ENCODE measurements at regions not wholly inside any gene's neighbourhood (a gene's known extent, or its start where the extent isn't known, plus 50 kb on each side); places are given as distances from the start of the nearest gene placed in this dataset.

DNA sequence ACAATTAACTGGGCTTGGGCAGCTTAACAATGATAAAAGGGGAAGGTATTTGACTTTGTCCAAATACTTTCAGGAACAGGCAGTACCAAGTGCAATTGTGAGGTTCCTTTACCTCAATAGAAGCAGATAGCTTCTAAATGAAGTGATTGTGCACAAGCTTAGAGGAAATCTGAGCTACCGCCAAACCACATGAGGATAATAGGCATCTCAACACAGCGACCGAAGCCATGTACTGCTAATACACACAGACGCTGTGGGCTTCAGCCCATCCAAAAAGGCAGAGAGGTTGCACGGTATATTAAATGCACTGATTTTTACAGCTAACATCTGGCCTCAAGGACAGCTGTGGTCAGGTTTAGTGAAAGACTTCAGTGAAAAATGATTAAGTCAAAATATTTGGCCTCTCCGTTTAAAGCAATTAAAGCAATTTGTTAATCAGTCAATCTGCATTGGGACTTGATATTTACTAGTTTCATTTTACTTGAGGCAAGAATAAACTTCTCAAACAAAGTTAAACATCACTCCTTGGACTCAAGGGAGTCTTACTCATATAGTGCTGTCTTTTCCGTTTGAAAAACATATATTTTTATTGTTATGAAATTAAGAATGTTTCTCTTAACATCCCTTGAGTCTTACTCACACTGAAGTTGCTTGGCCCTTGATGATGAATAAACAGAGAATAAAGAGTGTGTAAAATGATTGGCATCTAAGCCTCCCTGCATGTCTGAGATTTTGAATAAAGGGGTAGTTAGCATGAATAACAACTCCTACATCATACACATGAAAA is 306.3 kb downstream of the C7orf25 start:
- H3K9me3 ChIP-seq = no peaks in the 10 kb centered on the region
- H3K27me3 ChIP-seq = no peaks in the 10 kb centered on the region
- peak overlapping the region; percentile 2 to 16 (median 12) for H3K27ac ChIP-seq
- in situ Hi-C loops (cut with MboI; ENCODE audit: low pct_ligation_motif_present in 1 of 4, low pct_unique_long_range_greater_than_20kb in 1 of 4, low sequenced_read_pairs in 3 of 4) = no loop called here
- intact Hi-C loops (cut with DNase I; ENCODE audit: low total_unique reads) = no loop called here
- no peak for DNase-seq
- TF ChIP-seq, protein P1, sequence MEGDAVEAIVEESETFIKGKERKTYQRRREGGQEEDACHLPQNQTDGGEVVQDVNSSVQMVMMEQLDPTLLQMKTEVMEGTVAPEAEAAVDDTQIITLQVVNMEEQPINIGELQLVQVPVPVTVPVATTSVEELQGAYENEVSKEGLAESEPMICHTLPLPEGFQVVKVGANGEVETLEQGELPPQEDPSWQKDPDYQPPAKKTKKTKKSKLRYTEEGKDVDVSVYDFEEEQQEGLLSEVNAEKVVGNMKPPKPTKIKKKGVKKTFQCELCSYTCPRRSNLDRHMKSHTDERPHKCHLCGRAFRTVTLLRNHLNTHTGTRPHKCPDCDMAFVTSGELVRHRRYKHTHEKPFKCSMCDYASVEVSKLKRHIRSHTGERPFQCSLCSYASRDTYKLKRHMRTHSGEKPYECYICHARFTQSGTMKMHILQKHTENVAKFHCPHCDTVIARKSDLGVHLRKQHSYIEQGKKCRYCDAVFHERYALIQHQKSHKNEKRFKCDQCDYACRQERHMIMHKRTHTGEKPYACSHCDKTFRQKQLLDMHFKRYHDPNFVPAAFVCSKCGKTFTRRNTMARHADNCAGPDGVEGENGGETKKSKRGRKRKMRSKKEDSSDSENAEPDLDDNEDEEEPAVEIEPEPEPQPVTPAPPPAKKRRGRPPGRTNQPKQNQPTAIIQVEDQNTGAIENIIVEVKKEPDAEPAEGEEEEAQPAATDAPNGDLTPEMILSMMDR (IDR thresholded peaks at IDR 0.05) = no peak
- no peak for TF ChIP-seq POLR2A (IDR thresholded peaks at IDR 0.05)
- TF ChIP-seq POLR2AphosphoS5 (IDR thresholded peaks at IDR 0.05) = no peak
- TF ChIP-seq EP300 (IDR thresholded peaks at IDR 0.05; ENCODE audit: low read depth) = no peak
- 73 to 85% methylated on average over 7 of the region's 7 CpGs for WGBS, 2 donors (ENCODE audit: low coverage in 1 of 2)
- no peaks in the 10 kb centered on the region for H3K36me3 ChIP-seq
- H3K4me3 ChIP-seq = no peak overlapping the region
- peaks cover 0 to 9% (median 0%) of the 10 kb centered on the region in 4 donors for H3K4me1 ChIP-seq

DNA sequence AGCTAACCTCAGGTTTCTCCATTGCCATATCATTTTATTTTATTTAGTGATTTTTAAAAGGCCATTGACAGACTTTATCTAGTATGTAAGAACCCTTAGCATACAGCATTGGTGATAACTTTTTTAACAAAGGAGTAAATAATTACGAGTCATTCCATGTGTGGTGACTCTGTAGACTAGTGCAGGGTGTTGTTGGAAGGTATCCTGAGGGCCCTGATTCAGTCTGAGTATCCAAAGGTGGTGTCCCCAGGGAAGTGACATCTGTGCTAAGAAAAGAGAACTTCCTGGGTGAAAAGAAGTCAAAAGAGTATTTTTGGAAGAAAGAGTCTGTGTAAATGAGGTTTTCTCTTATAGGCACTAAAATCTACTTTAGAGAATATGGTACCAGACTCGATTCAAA is 308.4 kb downstream of the C7orf25 start:
- no peak overlapping the region for H3K4me3 ChIP-seq
- no peak for DNase-seq
- H3K9me3 ChIP-seq = no peaks in the 10 kb centered on the region
- peaks cover 0 to 9% (median 0%) of the 10 kb centered on the region in 4 donors for H3K4me1 ChIP-seq
- H3K27me3 ChIP-seq = no peaks in the 10 kb centered on the region
- WGBS, 2 donors (ENCODE audit: low coverage in 1 of 2) = 67 to 73% methylated on average over 2 of the region's 2 CpGs
- no peaks in the 10 kb centered on the region for H3K36me3 ChIP-seq
- no peak overlapping the region for H3K27ac ChIP-seq
- TF ChIP-seq, protein P1 (IDR thresholded peaks at IDR 0.05) = no peak
- TF ChIP-seq POLR2AphosphoS5 (IDR thresholded peaks at IDR 0.05) (no peak), POLR2A (IDR thresholded peaks at IDR 0.05) (no peak), EP300 (IDR thresholded peaks at IDR 0.05; ENCODE audit: low read depth) (no peak)
- in situ Hi-C loops (cut with MboI; ENCODE audit: low pct_ligation_motif_present in 1 of 4, low pct_unique_long_range_greater_than_20kb in 1 of 4, low sequenced_read_pairs in 3 of 4) = no loop called here
- intact Hi-C loops (cut with DNase I; ENCODE audit: low total_unique reads) = no loop called here

DNA sequence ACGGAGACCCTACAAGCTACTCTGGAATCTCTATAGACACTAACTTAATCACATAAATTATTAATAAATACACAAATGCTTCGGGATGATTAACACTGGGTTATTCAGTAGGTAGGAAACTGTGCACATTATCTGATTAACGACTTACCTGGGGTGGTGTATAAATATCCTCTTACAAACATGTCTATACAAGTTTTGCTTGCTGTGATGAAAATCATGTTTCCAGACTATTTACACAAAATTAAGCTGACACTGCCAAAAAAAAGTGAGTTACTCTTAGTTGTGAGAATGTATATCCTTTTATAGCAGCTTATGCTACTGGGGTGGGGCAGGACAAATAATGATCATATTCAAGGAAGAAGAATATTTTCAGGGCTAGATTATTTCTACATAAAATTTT is 314.6 kb downstream of the C7orf25 start:
- DNase-seq = no peak
- no peak for TF ChIP-seq EP300 (IDR thresholded peaks at IDR 0.05; ENCODE audit: low read depth)
- H3K4me3 ChIP-seq = no peak overlapping the region
- H3K4me1 ChIP-seq = no peaks in the 10 kb centered on the region
- H3K36me3 ChIP-seq = no peaks in the 10 kb centered on the region
- WGBS, 2 donors (ENCODE audit: low coverage in 1 of 2) = 71 to 72% methylated on average over 3 of the region's 3 CpGs
- no peak overlapping the region for H3K27ac ChIP-seq
- intact Hi-C loops (cut with DNase I; ENCODE audit: low total_unique reads) = no loop called here
- H3K27me3 ChIP-seq = no peaks in the 10 kb centered on the region
- in situ Hi-C loops (cut with MboI; ENCODE audit: low pct_ligation_motif_present in 1 of 4, low pct_unique_long_range_greater_than_20kb in 1 of 4, low sequenced_read_pairs in 3 of 4) = no loop called here
- H3K9me3 ChIP-seq = no peaks in the 10 kb centered on the region

DNA sequence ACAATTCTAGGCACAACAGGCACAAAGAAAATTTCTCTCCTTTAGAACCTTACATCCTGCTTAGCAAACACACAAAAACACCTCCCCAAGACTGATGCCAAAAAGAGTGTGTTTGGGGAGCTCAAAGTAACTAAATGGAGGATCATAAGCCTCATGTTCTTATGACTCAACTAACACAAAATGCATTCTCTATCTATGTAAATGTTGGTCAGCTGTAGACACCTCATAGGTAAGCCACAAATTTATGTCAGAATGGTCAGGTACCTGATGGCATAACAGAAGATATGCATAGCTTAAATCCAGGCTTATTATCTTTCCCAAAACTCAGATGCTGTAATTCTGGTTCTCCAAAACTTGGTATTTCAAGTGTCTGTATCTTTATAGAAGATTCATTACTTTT is 315.1 kb downstream of the C7orf25 start:
- Histone ChIP-seq H3K36me3 (no peaks in the 10 kb centered on the region), H3K9me3 (no peaks in the 10 kb centered on the region), H3K4me1 (no peaks in the 10 kb centered on the region), H3K27me3 (no peaks in the 10 kb centered on the region), H3K4me3 (no peak overlapping the region), H3K27ac (no peak overlapping the region)
- no peak for TF ChIP-seq POLR2AphosphoS5 (IDR thresholded peaks at IDR 0.05)
- no peak for TF ChIP-seq EP300 (IDR thresholded peaks at IDR 0.05; ENCODE audit: low read depth)
- TF ChIP-seq, protein P1 (IDR thresholded peaks at IDR 0.05) = no peak
- no peak for TF ChIP-seq POLR2A (IDR thresholded peaks at IDR 0.05)
- intact Hi-C loops (cut with DNase I; ENCODE audit: low total_unique reads) = no loop called here
- in situ Hi-C loops (cut with MboI; ENCODE audit: low pct_ligation_motif_present in 1 of 4, low pct_unique_long_range_greater_than_20kb in 1 of 4, low sequenced_read_pairs in 3 of 4) = no loop called here
- no peak for DNase-seq

DNA sequence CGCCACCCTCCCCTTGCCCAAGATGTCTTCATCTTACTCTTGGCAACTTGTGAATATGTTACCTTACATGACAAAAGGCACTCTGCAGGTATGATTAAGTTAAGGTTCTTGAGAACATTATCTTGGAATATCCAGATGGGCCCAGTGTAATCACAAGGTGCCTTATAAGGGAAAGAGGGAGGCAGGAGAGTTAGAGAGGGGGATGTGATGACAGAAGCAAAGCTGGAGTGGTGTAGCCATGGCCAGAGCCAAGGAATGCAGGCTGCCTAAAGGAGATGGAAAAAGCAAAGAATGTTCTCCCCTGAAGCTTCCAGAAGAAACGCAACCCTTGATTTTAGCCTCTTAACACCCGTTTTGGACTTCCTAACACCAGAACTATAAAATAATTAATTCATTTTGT is 318.0 kb downstream of the C7orf25 start:
- TF ChIP-seq POLR2A (IDR thresholded peaks at IDR 0.05) (no peak), EP300 (IDR thresholded peaks at IDR 0.05; ENCODE audit: low read depth) (no peak)
- TF ChIP-seq, protein P1 (IDR thresholded peaks at IDR 0.05) = no peak
- no peaks in the 10 kb centered on the region for H3K36me3 ChIP-seq
- WGBS, 2 donors (ENCODE audit: low coverage in 1 of 2) = 89 to 90% methylated on average over 3 of the region's 3 CpGs
- no peak for DNase-seq
- intact Hi-C loops (cut with DNase I; ENCODE audit: low total_unique reads) = no loop called here
- no peaks in the 10 kb centered on the region for H3K27me3 ChIP-seq
- H3K4me1 ChIP-seq = no peaks in the 10 kb centered on the region
- no peak overlapping the region for H3K27ac ChIP-seq
- H3K9me3 ChIP-seq = no peaks in the 10 kb centered on the region
- in situ Hi-C loops (cut with MboI; ENCODE audit: low pct_ligation_motif_present in 1 of 4, low pct_unique_long_range_greater_than_20kb in 1 of 4, low sequenced_read_pairs in 3 of 4) = no loop called here
- no peak overlapping the region for H3K4me3 ChIP-seq

Measured in transverse colon (tissue), 4 donors.